T-helper 2 cell treated with Interferon-gamma antibody and Interleukin-4, amounts not matched to agents 5 μg/mL and 100 μg/mL, for 36 hours (primary cell): ENCODE measurements at regions not wholly inside any gene's neighbourhood (a gene's known extent, or its start where the extent isn't known, plus 50 kb on each side); places are given as distances from the start of the nearest gene placed in this dataset.
A peak's percentile ranks its signal among the peaks of the same experiment; 100 is the strongest.
"Not testable (repeated sequence)": the region's sequence is repeated elsewhere in the genome, so short reads cannot be mapped to it uniquely, and the experiment has no call there.

ENCODE experiments used
- DNase-seq: peaks from one replicate; pipeline ENCODE4 v3.0.0; 2021; ENCODE audit warnings: low spot score
- H3K27ac Mint-ChIP-seq: one replicate; pipeline ENCODE4 v1.8.0; 2021; ENCODE audit warnings: mild to moderate bottlenecking, mixed read lengths
- H3K27me3 Mint-ChIP-seq: one replicate; pipeline ENCODE4 v1.8.0; 2021; ENCODE audit warnings: low read depth, mixed read lengths
- H3K36me3 Mint-ChIP-seq: one replicate; pipeline ENCODE4 v1.8.0; 2021; ENCODE audit warnings: low read depth, mixed read lengths
- H3K4me1 Mint-ChIP-seq: one replicate; pipeline ENCODE4 v1.8.0; 2021; ENCODE audit warnings: low read depth, mixed read lengths
- H3K4me3 Mint-ChIP-seq: one replicate; pipeline ENCODE4 v1.8.0; 2022; ENCODE audit warnings: mild to moderate bottlenecking, moderate library complexity, mixed read lengths
- H3K9me3 Mint-ChIP-seq: one replicate; pipeline ENCODE4 v1.8.0; 2021; ENCODE audit warnings: mixed read lengths

DNA sequence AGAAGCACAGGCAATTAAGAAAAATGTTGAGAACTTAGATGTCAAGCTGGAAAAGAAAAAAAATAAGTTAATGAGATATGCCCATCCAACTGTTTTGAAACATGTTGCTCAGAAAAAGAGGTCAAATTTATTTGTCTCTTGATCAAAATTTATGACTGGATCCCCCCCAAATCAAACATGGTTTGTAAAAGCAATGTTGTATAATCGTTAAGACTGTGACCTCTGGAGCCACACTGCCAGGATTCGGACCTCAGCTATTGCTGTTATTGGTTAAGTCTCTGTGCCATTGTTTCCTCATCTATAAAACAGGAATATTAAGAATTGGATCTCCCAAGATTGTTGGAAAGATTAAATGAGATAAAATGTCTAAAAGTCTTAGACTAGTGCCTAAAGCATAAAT is 51.9 kb upstream of the LRRK2 start:
- Mint-ChIP-seq H3K27me3 (peaks cover 25% of the 10 kb centered on the region), H3K9me3 (no peaks in the 10 kb centered on the region), H3K36me3 (peaks cover 2% of the 10 kb centered on the region), H3K27ac (no peak overlapping the region), H3K4me1 (peaks cover 16% of the 10 kb centered on the region), H3K4me3 (no peak overlapping the region)
- no peak for DNase-seq

DNA sequence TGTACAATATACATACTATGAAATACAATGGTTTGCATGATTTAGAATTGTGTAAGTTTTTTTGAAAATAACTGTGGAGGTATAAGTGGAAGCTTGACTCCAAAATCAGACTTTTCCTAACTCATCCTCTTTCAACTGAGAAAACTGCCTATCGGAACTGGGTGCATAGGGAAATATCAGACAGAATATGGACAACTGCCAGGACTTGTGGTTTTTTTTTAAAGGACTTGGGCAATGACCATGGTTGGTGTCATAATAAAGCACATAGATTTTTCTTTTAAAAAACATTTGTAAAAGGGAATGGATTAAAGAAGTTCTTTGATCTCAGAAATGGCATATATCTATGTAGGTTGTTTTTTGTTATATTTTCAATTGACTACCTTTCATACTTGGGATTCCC is 53.3 kb upstream of the LRRK2 start:
- H3K27ac Mint-ChIP-seq, result no peak overlapping the region
- no peaks in the 10 kb centered on the region for H3K9me3 Mint-ChIP-seq
- peaks cover 27% of the 10 kb centered on the region for H3K27me3 Mint-ChIP-seq
- H3K4me3 Mint-ChIP-seq, result no peak overlapping the region
- peaks cover 2% of the 10 kb centered on the region for H3K36me3 Mint-ChIP-seq
- peaks cover 16% of the 10 kb centered on the region for H3K4me1 Mint-ChIP-seq
- DNase-seq, result no peak

DNA sequence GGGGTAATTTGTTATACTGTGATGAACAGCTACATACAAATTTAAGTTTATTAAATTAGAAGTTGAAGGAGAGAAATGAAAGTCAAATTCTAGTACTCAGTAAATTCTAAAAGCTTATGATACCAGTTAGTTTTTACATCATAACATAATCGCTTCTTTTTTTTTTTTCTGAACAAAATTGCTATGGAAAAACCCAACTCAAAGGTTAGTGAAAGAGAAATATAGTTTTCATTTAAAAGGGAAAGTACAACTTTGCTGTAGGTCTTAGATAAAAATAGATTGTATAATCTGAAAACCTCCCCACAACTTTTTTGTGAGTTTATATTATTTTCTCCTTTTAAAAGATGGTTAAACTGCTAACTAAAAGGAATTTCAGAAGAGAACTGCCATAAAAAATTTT is 53.7 kb upstream of the LRRK2 start:
- no peak for DNase-seq
- Mint-ChIP-seq H3K4me3 (no peak overlapping the region), H3K27me3 (peaks cover 30% of the 10 kb centered on the region), H3K27ac (no peak overlapping the region), H3K9me3 (peaks cover 2% of the 10 kb centered on the region), H3K4me1 (peaks cover 16% of the 10 kb centered on the region), H3K36me3 (peaks cover 2% of the 10 kb centered on the region)

DNA sequence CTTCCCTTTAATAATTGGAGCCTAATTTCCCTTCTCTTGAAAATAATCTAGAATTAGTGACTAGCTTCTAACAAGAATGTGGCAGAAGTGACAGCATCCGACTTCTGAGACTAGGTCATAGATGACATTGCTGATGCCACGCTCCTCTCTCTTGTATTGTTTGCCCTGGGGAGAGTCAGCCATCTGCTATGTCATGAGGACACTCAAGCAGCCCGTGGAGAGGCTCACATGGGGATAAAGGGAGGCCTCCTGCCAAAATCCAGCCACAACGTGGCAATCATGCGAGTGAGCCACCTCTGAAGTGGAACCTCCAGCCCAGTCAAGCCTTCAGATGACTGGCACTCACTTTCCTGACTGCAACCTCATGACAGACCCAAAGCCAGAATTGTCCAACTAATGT is 54.2 kb upstream of the LRRK2 start:
- H3K9me3 Mint-ChIP-seq, result peaks cover 7% of the 10 kb centered on the region
- H3K27me3 Mint-ChIP-seq, result peaks cover 32% of the 10 kb centered on the region
- H3K36me3 Mint-ChIP-seq, result peaks cover 2% of the 10 kb centered on the region
- H3K4me1 Mint-ChIP-seq, result peaks cover 16% of the 10 kb centered on the region
- H3K27ac Mint-ChIP-seq, result no peak overlapping the region
- DNase-seq, result no peak
- H3K4me3 Mint-ChIP-seq, result no peak overlapping the region

DNA sequence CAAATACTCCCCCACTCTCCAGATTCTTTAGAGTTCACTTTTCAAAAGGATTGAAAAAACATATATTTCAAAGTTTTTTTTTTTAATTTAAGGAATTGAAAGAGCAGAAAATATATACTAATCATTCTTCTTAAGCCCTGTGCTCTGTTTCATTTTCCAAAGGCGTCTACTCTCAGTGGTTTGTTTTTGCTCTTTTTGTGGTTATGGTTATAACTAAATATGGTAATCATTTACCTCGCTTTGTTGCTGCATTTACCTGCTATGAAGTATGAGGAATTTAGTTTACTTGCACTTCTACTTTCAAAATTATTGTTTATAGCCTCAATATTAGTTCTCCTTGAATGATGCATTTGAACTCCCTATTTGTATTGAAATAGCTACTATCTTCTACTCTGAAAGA is 55.9 kb upstream of the LRRK2 start:
- H3K27me3 Mint-ChIP-seq, result peaks cover 30% of the 10 kb centered on the region
- peak overlapping the region; percentile 62 for H3K4me3 Mint-ChIP-seq
- H3K27ac Mint-ChIP-seq, result no peak overlapping the region
- peaks cover 22% of the 10 kb centered on the region for H3K9me3 Mint-ChIP-seq
- peaks cover 2% of the 10 kb centered on the region for H3K36me3 Mint-ChIP-seq
- DNase-seq, result no peak
- H3K4me1 Mint-ChIP-seq, result peaks cover 16% of the 10 kb centered on the region

DNA sequence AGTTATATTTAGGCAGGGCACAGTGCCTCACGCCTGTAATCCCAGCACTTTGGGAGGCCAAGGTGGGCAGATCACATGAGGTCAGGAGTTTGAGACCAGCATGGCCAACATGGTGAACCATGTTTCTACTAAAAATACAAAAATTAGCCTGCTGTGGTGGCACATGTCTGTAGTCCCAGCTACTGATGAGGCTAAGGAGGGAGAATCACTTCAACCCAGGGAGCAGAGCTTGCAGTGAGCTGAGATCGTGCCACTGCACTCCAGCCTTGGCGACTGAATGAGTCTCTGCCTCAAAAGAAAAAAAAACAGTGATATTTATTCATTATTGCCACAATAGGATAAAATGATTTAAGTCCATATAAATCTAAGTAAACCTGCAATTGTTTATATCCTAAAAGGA is 56.4 kb upstream of the LRRK2 start:
- Mint-ChIP-seq H3K27ac (peak overlapping the region; percentile 31), H3K9me3 (peaks cover 24% of the 10 kb centered on the region), H3K4me1 (peaks cover 16% of the 10 kb centered on the region), H3K4me3 (peak overlapping the region; percentile 62), H3K27me3 (peaks cover 27% of the 10 kb centered on the region)
- not testable (repeated sequence) for H3K36me3 Mint-ChIP-seq, DNase-seq

DNA sequence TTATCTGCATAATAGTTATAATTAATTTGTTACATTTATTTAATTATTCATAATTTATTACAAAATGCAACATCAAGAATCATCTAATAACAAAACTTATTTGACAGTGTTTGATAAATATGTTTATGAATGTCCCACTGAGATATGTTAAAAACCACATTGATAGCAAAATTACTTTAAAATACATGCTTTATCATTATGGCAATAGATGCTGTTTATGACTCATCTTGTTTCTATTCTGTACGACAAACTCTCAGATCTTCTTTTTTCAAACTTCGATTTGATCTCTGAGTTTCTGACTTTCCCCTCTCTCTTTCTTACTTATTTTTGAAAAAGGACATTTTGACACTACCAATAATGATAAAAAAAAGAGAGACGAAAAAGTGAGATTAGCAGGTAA is 56.8 kb upstream of the LRRK2 start:
- Mint-ChIP-seq H3K27ac (peak overlapping the region; percentile 31), H3K27me3 (peaks cover 27% of the 10 kb centered on the region), H3K36me3 (peaks cover 2% of the 10 kb centered on the region), H3K4me3 (peak overlapping the region; percentile 62), H3K9me3 (peaks cover 27% of the 10 kb centered on the region), H3K4me1 (peaks cover 16% of the 10 kb centered on the region)
- DNase-seq, result no peak

DNA sequence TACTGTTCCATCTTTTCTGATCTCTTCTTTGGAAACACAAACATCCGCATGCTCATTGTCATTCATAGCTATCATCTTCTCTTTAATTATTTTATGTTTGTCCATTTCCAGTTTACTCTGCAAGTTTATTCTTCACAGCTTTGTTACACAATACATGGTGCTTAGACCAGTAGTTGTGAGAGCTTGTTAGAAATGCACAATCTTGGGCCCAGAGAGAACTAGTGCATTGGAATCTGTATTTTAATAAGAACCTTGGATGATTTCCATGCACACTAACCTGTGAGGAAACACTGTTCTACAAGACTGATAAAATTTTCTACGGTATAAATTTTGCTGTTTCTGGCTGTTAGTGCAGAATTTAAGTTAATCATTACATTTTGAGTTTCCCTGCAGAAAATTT is 59.3 kb upstream of the SLC2A13 start:
- peaks cover 47% of the 10 kb centered on the region for H3K9me3 Mint-ChIP-seq
- no peaks in the 10 kb centered on the region for H3K36me3 Mint-ChIP-seq
- no peak overlapping the region for H3K4me3 Mint-ChIP-seq
- DNase-seq, result no peak
- no peak overlapping the region for H3K27ac Mint-ChIP-seq
- H3K4me1 Mint-ChIP-seq, result peaks cover 16% of the 10 kb centered on the region
- peaks cover 20% of the 10 kb centered on the region for H3K27me3 Mint-ChIP-seq

DNA sequence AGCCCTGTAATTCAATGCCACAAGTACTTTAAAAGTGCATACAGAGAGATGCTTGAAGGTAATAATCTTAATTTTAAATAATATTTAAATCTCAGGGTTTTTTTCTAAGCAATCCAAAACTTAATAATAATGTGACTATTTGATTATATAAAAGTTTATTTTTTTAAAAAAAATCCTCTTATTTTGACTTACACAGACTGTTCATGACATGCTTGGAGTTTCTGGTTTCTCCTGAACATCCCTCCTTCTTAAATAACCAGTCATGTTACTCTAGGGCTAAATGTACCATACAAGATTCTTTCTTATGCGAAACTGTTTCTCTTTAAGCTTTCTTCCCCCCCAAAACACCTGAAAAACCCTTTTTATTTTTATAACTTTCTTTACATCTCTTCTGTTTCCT is 58.2 kb upstream of the SLC2A13 start:
- DNase-seq, result no peak
- Mint-ChIP-seq H3K27me3 (peaks cover 16% of the 10 kb centered on the region), H3K4me1 (peaks cover 9% of the 10 kb centered on the region), H3K36me3 (no peaks in the 10 kb centered on the region), H3K4me3 (no peak overlapping the region), H3K9me3 (peaks cover 47% of the 10 kb centered on the region), H3K27ac (no peak overlapping the region)

DNA sequence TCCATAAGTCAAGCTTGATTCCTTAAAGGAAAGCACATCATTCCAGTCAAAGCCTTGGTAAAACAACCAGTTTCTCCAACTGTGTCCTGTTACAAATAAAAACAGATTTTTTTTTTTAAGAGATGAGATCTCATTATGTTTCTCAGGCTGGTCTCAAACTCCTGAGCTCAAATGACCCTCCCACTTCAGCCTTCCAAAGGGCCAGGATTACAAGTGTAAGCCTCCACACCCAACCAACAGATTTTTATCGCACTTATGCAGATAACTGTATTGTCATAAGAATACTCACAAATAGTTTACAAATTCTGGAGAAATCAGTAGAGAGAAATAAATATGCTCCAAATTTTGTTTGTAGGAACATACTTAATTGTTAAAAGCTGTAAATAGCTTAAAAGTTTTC is 56.2 kb upstream of the SLC2A13 start:
- Mint-ChIP-seq H3K4me1 (no peaks in the 10 kb centered on the region), H3K4me3 (no peak overlapping the region), H3K36me3 (no peaks in the 10 kb centered on the region), H3K27me3 (peaks cover 19% of the 10 kb centered on the region), H3K9me3 (peaks cover 47% of the 10 kb centered on the region), H3K27ac (no peak overlapping the region)
- no peak for DNase-seq

DNA sequence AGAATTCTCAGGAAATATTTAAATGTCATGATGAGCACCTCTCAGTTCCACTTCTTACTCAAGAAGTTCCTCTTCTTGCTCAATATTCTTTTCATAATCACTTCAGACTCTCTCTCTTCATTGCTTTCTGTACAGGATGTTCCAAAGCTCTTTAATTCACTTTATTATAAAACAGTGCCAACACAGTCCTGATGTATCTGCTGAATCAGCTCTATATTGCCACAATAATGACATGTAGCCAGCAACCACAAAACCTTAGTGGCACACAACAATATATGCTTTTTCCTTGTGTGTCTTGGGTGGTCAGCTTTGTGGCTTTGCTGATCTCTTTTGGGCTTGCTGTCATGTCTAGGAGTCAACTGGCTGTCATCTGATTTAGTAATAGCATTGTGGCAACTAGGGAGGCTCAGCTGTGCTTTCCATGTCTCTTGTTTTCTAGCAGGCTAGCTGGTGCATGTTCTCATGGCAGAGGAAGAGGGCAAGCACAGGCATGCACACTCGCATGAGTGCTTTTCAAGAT is 52.8 kb upstream of the SLC2A13 start:
- no peak for DNase-seq
- H3K27me3 Mint-ChIP-seq, result peaks cover 17% of the 10 kb centered on the region
- no peak overlapping the region for H3K4me3 Mint-ChIP-seq
- H3K4me1 Mint-ChIP-seq, result no peaks in the 10 kb centered on the region
- H3K27ac Mint-ChIP-seq, result no peak overlapping the region
- H3K9me3 Mint-ChIP-seq, result peaks cover 26% of the 10 kb centered on the region
- H3K36me3 Mint-ChIP-seq, result no peaks in the 10 kb centered on the region

DNA sequence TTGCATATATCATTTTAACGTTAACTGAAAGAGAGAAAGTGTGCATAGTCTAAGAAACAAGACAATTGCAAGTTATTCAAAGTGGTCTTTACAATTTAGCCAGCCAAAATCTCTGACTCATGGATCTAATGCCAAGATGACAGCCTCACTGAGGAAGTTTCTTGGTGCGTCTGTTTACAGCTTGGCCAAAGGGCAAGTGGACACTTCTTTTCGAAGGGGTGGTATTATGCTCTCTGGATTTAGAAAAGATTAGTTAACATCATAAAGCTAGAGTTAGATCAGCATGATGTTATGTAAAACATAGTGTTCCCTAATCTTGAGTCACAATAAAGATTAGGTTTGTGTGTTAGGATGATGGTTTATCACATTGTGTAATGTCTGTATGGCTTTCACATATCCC is 51.5 kb upstream of the SLC2A13 start:
- H3K9me3 Mint-ChIP-seq, result peaks cover 18% of the 10 kb centered on the region
- no peaks in the 10 kb centered on the region for H3K4me1 Mint-ChIP-seq
- H3K27ac Mint-ChIP-seq, result no peak overlapping the region
- peaks cover 23% of the 10 kb centered on the region for H3K27me3 Mint-ChIP-seq
- H3K36me3 Mint-ChIP-seq, result no peaks in the 10 kb centered on the region
- H3K4me3 Mint-ChIP-seq, result no peak overlapping the region
- DNase-seq, result no peak

DNA sequence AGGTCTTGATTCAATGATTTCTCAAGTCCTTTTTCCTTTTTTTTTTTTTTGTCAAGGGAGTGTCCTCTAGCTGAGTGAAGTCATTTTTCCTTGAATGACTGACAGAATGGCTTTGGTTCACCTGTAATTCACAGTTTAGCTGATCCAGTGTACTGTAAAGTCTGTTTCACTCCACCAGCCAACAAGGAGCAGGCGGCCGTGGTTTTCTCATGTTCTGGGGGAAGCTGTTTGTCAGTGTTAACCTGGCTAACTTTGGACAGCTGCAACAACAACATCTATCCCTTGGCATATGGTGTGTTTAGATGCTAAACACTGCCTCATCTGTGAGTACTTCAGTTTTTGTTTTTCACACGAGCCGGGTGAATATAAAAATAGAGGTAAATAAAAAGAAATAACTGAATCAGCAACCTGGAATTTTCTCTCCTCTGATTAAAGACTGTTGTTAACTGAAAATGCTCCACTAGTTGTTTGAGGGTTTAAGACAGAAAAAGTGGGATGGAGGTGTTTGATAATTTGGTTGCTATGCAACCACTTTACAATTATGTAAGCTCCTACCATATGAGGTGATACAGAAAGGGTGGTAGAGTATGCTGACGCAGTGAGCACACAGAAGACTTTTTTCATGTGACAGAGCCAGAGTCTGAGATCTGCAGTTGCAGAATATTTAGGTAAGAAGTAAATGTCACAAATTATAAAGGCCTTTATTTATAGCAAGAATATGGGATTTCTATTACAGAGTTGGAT is 50.3 kb upstream of the SLC2A13 start:
- no peaks in the 10 kb centered on the region for H3K36me3 Mint-ChIP-seq
- peaks cover 23% of the 10 kb centered on the region for H3K27me3 Mint-ChIP-seq
- DNase-seq, result no peak
- H3K4me3 Mint-ChIP-seq, result no peak overlapping the region
- peaks cover 7% of the 10 kb centered on the region for H3K9me3 Mint-ChIP-seq
- no peak overlapping the region for H3K27ac Mint-ChIP-seq
- H3K4me1 Mint-ChIP-seq, result no peaks in the 10 kb centered on the region
